ENCODE measurements at regions not wholly inside any gene's neighbourhood (a gene's known extent, or its start where the extent isn't known, plus 50 kb on each side); places are given as distances from the start of the nearest gene placed in this dataset.

GRCh38 chr10:75297021-75297599 is 61.4 kb upstream of the COMTD1 start:
- in situ Hi-C loops (cut with HindIII; ENCODE audit: low pct_unique_long_range_greater_than_20kb, low sequenced_read_pairs), result no loop called here
- H3K36me3 ChIP-seq (ENCODE audit: control insufficient read depth, insufficient read depth, low read length), result no peaks in the 10 kb centered on the region
- peaks cover 42% of the 10 kb centered on the region for H3K27me3 ChIP-seq (ENCODE audit: control insufficient read depth, insufficient read depth, low read length)
- ATAC-seq, result no peak
- TF ChIP-seq REST (IDR thresholded peaks at IDR 0.05; ENCODE audit: insufficient read depth in 1 of 2, low read depth in 2 of 2, low read length in 1 of 2), result no peak
- TF ChIP-seq SIN3A (IDR thresholded peaks at IDR 0.05; ENCODE audit: borderline replicate concordance, insufficient read depth, low read depth, low read length), result no peak
- TF ChIP-seq TCF7L2 (IDR thresholded peaks at IDR 0.05; ENCODE audit: low read depth, low read length), result no peak
- TF ChIP-seq POLR2AphosphoS5 (IDR thresholded peaks at IDR 0.05; ENCODE audit: low read depth, low read length), result no peak
- TF ChIP-seq, protein P1, sequence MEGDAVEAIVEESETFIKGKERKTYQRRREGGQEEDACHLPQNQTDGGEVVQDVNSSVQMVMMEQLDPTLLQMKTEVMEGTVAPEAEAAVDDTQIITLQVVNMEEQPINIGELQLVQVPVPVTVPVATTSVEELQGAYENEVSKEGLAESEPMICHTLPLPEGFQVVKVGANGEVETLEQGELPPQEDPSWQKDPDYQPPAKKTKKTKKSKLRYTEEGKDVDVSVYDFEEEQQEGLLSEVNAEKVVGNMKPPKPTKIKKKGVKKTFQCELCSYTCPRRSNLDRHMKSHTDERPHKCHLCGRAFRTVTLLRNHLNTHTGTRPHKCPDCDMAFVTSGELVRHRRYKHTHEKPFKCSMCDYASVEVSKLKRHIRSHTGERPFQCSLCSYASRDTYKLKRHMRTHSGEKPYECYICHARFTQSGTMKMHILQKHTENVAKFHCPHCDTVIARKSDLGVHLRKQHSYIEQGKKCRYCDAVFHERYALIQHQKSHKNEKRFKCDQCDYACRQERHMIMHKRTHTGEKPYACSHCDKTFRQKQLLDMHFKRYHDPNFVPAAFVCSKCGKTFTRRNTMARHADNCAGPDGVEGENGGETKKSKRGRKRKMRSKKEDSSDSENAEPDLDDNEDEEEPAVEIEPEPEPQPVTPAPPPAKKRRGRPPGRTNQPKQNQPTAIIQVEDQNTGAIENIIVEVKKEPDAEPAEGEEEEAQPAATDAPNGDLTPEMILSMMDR (IDR thresholded peaks at IDR 0.05), result no peak
- no peak for DNase-seq (ENCODE audit: low read depth, low spot score)
- no TSS peak for BruUV-seq (replicated peaks)
- ChIA-PET CTCF (no interaction called here), POLR2A (interaction anchor here (0.5 to 0.6 kb wide), 3 partner anchors 27 to 154 kb away, joined by 3 to 6 read pairs (median 4); no protein-coding TSS in a partner anchor)
- peaks cover 8% of the 10 kb centered on the region for H3K4me1 ChIP-seq (ENCODE audit: control insufficient read depth, insufficient read depth, low read length)
- H3K4me3 ChIP-seq (ENCODE audit: low read depth in 2 of 2, low read length in 2 of 2), result no peak overlapping the region
- intact Hi-C loops (cut with micrococcal nuclease; ENCODE audit: unreplicated experiment), result no loop called here
- no peak overlapping the region for H3K27ac ChIP-seq (ENCODE audit: low read length)
- H3K9me3 ChIP-seq (ENCODE audit: control insufficient read depth, insufficient read depth, low read depth, low read length), result 0 out of 2 replicates have a peak, but pooled peaks cover 4% of the 10 kb centered on the region

DNA sequence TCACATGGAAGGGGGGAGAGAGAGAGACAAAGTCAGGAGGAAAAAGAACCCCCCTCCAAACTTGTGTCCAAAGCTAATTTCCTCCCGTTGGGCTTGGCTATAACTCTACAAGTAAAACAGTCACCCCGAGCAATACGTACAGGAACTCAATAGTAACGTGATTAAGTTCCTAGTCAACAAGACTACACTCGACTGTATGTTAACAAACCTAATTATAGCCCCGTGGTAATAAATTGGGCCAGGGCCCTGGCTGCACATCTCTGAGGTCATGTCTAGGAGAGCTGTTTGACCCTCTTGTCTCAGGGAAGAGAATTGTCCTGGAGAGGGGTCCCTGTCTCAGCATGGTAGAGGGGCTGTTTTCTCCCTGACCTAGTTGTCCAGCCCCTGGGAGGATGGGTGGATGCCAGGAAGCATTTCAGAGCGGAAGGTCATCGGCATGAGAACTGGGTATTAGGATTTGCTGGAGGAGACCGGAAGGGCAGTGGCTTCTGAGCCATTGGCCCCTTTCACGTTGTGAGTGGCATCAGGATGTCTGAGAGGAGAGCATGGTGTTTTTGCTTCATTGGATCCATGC is 60.2 kb upstream of the COMTD1 start:
- Histone ChIP-seq H3K27me3 (ENCODE audit: control insufficient read depth, insufficient read depth, low read length) (peaks cover 46% of the 10 kb centered on the region), H3K36me3 (ENCODE audit: control insufficient read depth, insufficient read depth, low read length) (no peaks in the 10 kb centered on the region), H3K4me1 (ENCODE audit: control insufficient read depth, insufficient read depth, low read length) (peaks cover 8% of the 10 kb centered on the region), H3K27ac (ENCODE audit: low read length) (no peak overlapping the region), H3K9me3 (ENCODE audit: control insufficient read depth, insufficient read depth, low read depth, low read length) (no peaks in the 10 kb centered on the region), H3K4me3 (ENCODE audit: low read depth in 2 of 2, low read length in 2 of 2) (no peak overlapping the region)
- intact Hi-C loops (cut with micrococcal nuclease; ENCODE audit: unreplicated experiment) (no loop called here), in situ Hi-C loops (cut with HindIII; ENCODE audit: low pct_unique_long_range_greater_than_20kb, low sequenced_read_pairs) (no loop called here)
- DNase-seq (ENCODE audit: low read depth, low spot score), result no peak
- BruUV-seq (replicated peaks), result no TSS peak
- TF ChIP-seq POLR2AphosphoS5 (IDR thresholded peaks at IDR 0.05; ENCODE audit: low read depth, low read length), result no peak
- TF ChIP-seq, protein P1 (IDR thresholded peaks at IDR 0.05), result no peak
- TF ChIP-seq REST (IDR thresholded peaks at IDR 0.05; ENCODE audit: insufficient read depth in 1 of 2, low read depth in 2 of 2, low read length in 1 of 2), result no peak
- TF ChIP-seq TCF7L2 (IDR thresholded peaks at IDR 0.05; ENCODE audit: low read depth, low read length), result no peak
- no peak for TF ChIP-seq SIN3A (IDR thresholded peaks at IDR 0.05; ENCODE audit: borderline replicate concordance, insufficient read depth, low read depth, low read length)
- CTCF ChIA-PET, result no interaction called here
- no peak for ATAC-seq
- POLR2A ChIA-PET, result interaction anchor here (0.6 kb wide), 1 partner anchor 50 kb away, joined by 4 read pairs; no protein-coding TSS in a partner anchor
